ENCODE measurements at regions not wholly inside any gene's neighbourhood (a gene's known extent, or its start where the extent isn't known, plus 50 kb on each side); places are given as distances from the start of the nearest gene placed in this dataset.

GRCh38 chr15:29456255-29456654 is 186.6 kb upstream of the NSMCE3 start:
- TF ChIP-seq CTCF (IDR thresholded peaks at IDR 0.05) (no peak), POLR2A (IDR thresholded peaks at IDR 0.05) (no peak)
